ENCODE measurements at regions not wholly inside any gene's neighbourhood (a gene's known extent, or its start where the extent isn't known, plus 50 kb on each side); places are given as distances from the start of the nearest gene placed in this dataset.
"Not testable (repeated sequence)": the region's sequence is repeated elsewhere in the genome, so short reads cannot be mapped to it uniquely, and the experiment has no call there.

- TF ChIP-seq PPARA (CRISPR knock-in tag; IDR thresholded peaks at IDR 0.05; ENCODE audit: borderline replicate concordance); PATZ1 (CRISPR knock-in tag; IDR thresholded peaks at IDR 0.05; ENCODE audit: borderline replicate concordance); CSDC2 (CRISPR knock-in tag; IDR thresholded peaks at IDR 0.05); ZNF8 (CRISPR knock-in tag; IDR thresholded peaks at IDR 0.05); OSR1 (CRISPR knock-in tag; IDR thresholded peaks at IDR 0.05): not testable (repeated sequence)
Observed at GRCh38 chr6:57915300-57915699, 597.9 kb downstream of the PRIM2 start.

All from SK-N-SH treated with all-trans-retinoic acid at 6 μM for 48 hours (cell line).